ENCODE measurements at regions not wholly inside any gene's neighbourhood (a gene's known extent, or its start where the extent isn't known, plus 50 kb on each side); places are given as distances from the start of the nearest gene placed in this dataset.
A peak's percentile ranks its signal among the peaks of the same experiment; 100 is the strongest.

- DNase-seq, result no peak
Measured at GRCh38 chr19:32227561-32228165, 117.7 kb upstream of the ZNF507 start.

GRCh38 chr19:32230441-32230840 is 115.0 kb upstream of the ZNF507 start:
- DNase-seq, result no peak

GRCh38 chr19:32231020-32231419 is 114.4 kb upstream of the ZNF507 start:
- no peak for DNase-seq

GRCh38 chr19:32231691-32232090 is 113.7 kb upstream of the ZNF507 start:
- no peak for DNase-seq

GRCh38 chr19:32232449-32232848 is 113.0 kb upstream of the ZNF507 start:
- no peak for DNase-seq

GRCh38 chr19:32233091-32233490 is 112.3 kb upstream of the ZNF507 start:
- no peak for DNase-seq

- DNase-seq, result no peak
Measured at GRCh38 chr19:32233885-32234284, 111.5 kb upstream of the ZNF507 start.

- DNase-seq, result no peak
Measured at GRCh38 chr19:32234663-32235217, 110.7 kb upstream of the ZNF507 start.

- no peak for DNase-seq
Measured at GRCh38 chr19:32238076-32238475, 107.3 kb upstream of the ZNF507 start.

- DNase-seq, result no peak
Measured at GRCh38 chr19:32240316-32240715, 105.1 kb upstream of the ZNF507 start.

- DNase-seq, result peak; percentile 24
Measured at GRCh38 chr19:32241306-32241705, 104.1 kb upstream of the ZNF507 start.

GRCh38 chr19:32241932-32242710 is 103.3 kb upstream of the ZNF507 start:
- no peak for DNase-seq

- DNase-seq, result no peak
Measured at GRCh38 chr19:32246006-32246405, 99.4 kb upstream of the ZNF507 start.

- no peak for DNase-seq
Measured at GRCh38 chr19:32251634-32252332, 93.6 kb upstream of the ZNF507 start.

- no peak for DNase-seq
Measured at GRCh38 chr19:32252333-32252669, 93.1 kb upstream of the ZNF507 start.

GRCh38 chr19:32253683-32254508 is 91.5 kb upstream of the ZNF507 start:
- DNase-seq, result no peak

- DNase-seq, result no peak
Measured at GRCh38 chr19:32254509-32254890, 90.9 kb upstream of the ZNF507 start.

GRCh38 chr19:32255536-32256295 is 89.7 kb upstream of the ZNF507 start:
- DNase-seq, result no peak

- DNase-seq, result no peak
Measured at GRCh38 chr19:32256341-32256975, 89.0 kb upstream of the ZNF507 start.

- no peak for DNase-seq
Measured at GRCh38 chr19:32257326-32258073, 87.9 kb upstream of the ZNF507 start.

GRCh38 chr19:32258167-32258566 is 87.2 kb upstream of the ZNF507 start:
- DNase-seq, result no peak

Data from retina (tissue), 1 donor.